NCI-H2029 treated with DMSO at 0.1 percent for 48 hours (cell line): ENCODE measurements at regions not wholly inside any gene's neighbourhood (a gene's known extent, or its start where the extent isn't known, plus 50 kb on each side); places are given as distances from the start of the nearest gene placed in this dataset.
A peak's percentile ranks its signal among the peaks of the same experiment; 100 is the strongest.

Source experiments
- DNase-seq: peaks from one replicate; lab custom pipeline; 2025; lab: John Stamatoyannopoulos, UW

GRCh38 chr3:34988296-34988695, 651.0 kb upstream of the ARPP21 start:
- DNase-seq = no peak

GRCh38 chr3:34995796-34996430, 643.4 kb upstream of the ARPP21 start:
- DNase-seq = no peak

DNA sequence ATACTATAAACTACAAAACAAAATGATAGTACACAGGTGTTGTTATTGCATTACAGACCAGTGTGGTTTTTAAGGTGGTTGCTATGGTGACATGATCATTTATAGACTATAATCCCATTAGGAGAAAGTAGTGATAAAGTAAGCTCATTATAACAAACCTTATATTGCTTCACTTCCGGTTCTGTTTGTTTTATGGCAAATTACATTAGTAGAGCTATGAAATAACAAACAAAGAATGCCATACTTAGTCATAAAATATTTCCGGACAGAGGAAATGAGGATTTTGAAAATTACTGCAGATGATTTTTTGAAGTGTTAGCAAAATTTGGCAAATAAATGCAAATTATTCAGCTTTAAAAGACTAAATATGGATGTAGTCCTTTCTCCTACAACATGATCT, 640.4 kb upstream of the ARPP21 start:
- DNase-seq = no peak

- no peak for DNase-seq
Measured at GRCh38 chr3:35012214-35012613, 627.1 kb upstream of the ARPP21 start.

DNA sequence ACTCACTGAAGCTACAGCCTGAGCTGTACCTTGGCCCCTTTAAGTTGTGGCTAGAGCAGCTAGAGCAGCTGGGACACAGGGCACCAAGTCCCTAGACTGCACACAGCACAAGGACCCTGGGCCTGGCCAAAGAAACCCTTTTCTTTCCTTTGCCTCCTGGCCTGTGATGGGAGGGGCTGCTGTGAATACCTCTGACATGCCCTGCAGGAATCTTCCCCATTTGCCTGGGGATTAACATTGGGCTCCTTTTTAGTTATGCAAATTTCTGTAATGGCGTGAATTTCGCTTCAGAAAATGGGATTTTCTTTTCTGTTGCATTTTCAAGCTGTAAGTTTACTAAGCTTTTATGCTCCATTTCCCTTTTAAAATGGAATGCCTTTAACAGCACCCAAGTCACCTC, 611.2 kb upstream of the ARPP21 start:
- DNase-seq = no peak

- peak; percentile 95 for DNase-seq
Measured at GRCh38 chr3:35042210-35042991, 596.9 kb upstream of the ARPP21 start.

DNA sequence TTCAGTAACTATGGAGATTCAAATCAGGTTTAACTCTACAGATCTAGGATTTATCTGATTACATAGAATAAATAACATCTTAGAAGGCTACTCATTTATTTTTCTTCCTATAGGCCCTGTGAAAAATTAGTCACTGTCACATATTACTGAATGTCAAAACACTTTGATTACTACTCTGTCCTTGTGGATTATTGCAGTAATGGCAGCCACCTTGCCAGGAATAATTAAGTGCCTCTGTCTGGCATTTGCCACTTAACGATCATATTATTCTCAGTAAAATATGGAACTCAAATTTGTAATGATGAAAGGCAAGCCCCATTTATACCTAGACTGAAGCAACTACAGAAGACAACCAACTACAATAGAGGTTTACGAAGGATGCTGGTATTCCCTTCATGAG, 596.3 kb upstream of the ARPP21 start:
- no peak for DNase-seq

DNA sequence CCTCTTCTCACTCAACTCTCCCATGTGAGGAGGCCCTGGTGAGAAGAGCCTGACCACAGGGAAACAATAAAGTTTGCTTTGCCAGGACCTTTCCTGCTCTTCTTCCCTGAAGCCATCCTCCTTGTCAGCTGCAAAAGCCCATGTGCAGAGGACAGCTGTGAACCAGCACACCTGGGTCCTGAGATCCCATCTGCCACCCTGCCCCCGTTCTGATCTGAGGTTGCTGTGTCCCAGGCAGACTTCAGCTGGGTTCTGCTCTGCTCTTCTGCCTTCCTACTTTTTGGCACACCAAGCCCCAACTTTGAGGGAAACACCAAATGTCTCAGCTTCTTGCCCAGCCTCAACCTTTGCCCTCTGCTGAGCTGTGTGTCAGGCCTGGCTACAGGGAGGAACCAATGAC, 595.1 kb upstream of the ARPP21 start:
- no peak for DNase-seq

- DNase-seq = no peak
Measured at GRCh38 chr3:35045118-35045517, 594.2 kb upstream of the ARPP21 start.

DNA sequence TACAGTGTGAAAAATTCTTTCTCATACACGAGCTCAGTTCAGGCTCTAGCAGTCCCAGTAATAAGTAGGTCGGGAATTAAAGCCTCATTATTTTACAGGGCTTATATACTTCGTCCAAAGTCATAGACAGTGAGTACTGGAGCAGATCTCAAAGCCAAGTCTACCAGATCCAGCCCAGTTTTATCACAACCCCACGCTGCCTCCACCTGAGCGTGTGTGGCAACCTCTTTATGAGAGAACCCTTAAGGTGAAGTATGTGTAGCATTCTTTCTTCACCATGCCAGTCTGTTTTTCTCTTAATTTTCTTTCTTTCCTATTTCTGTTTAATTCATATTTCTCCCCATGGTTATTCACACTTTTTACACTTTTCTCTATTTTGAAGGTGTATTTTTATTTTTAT, 574.6 kb upstream of the ARPP21 start:
- no peak for DNase-seq

- DNase-seq = no peak
Measured at GRCh38 chr3:35065891-35066290, 573.4 kb upstream of the ARPP21 start.

DNA sequence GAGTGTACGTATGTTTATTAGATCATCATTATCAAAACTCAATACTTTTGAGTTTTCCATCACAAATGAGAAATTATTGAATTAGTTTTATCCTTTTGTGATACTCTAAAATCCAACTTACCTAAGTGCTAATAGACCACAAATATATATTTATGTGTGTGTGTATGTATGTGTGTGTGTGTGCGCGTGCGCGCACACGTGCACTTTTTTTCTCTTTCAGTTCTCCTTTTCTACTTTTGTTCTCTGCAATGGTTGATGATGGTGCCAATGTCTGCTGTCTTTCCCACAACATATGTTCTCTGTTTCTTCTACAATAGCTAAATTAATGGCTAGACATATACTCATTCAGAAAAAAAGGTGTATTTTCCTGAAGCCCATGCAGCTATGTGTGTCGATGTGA, 571.6 kb upstream of the ARPP21 start:
- no peak for DNase-seq

GRCh38 chr3:35070088-35070487, 569.2 kb upstream of the ARPP21 start:
- no peak for DNase-seq

DNA sequence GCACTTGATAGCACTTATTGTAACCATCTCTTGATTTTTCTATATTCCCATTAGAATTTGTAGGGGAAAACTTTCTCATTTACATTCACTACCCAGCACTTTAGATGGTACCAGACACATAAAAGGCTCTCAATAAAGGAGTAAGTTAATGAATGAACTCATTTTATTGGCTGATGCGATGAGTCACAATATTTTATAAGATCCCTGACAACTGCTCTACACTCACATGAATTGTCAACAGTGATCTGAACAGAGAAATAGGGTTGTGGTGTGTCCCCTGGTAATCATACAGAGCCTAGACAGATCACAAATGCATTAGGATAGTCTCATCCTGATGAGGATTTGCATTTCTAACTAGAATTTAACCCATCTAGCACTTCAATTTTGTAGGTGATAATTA, 567.6 kb upstream of the ARPP21 start:
- no peak for DNase-seq

DNA sequence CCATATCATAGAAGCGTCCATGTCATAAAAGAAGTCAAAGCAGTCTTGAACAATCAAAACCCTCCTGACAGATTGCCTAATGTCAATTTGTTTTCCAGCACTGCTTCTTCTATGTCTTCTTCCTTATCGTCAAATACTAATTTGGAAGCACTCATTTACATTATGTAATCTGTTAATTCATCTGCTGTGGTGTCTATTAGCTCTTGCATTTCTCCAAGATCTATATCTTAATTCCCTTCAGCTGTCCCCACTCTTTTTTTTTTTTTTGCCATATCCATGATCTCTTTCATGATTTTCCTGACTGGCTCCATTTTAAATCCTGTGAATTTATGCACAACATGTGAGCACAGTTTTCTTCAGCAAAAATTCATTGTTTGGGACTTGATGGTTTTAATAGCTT, 560.5 kb upstream of the ARPP21 start:
- no peak for DNase-seq

GRCh38 chr3:35079403-35079802, 559.9 kb upstream of the ARPP21 start:
- no peak for DNase-seq

DNA sequence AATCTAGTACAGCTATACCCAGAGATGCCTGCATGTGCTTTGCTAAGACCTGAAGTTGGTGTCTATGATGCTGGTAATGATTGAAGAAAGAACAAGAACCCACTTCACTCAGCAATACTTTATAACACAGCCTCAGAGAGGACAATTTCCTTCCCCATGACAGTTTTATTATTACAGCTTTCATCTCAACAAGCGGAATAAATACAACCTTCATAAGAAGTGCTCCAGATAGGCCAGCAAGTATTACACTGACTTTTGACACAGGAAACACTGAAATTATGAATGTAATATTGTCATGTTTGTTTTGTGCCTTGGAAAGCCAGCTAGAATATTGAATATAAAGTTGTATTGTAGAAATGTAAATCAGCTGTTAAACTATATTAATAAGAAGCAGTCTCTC, 557.4 kb upstream of the ARPP21 start:
- DNase-seq = no peak

DNA sequence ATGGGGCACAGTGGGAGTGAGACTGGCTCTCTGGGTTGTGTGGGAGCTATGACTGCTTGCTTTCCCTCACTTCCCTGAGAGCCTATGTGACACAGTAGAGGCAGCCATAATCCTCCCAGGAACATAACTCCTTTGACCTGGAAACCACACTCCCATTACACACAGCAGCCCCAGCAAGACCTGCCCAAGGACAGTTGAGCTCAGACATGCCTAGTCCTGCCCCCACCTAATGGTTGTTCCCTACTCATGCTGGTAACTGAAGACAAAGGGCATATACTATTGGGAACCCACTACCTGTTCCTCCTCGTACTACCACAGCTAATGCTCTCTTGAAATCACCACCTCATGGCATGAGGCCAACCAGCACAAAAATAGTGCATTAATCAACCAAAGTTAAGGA, 550.4 kb upstream of the ARPP21 start:
- DNase-seq = no peak

DNA sequence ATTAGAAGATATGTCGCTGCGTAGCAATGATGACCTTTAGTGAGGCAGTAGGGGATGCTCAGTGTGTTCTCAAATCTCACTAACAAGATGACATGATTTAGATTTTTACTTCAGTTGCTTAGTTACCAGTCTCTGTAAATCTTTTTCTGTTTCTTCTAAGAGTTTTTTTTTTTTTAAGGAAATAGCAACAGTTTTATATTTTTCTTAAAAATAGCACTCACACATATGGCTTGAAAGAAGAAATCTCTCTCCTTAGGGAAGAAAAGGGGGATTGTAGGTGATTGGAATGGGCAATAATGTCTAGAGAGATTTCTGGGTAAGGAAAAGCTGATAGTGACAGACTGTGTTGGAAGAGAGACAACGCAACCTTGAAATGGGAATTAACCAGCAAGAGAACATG, 524.6 kb upstream of the ARPP21 start:
- no peak for DNase-seq

- DNase-seq = no peak
Measured at GRCh38 chr3:35120026-35120425, 519.3 kb upstream of the ARPP21 start.

- DNase-seq = no peak
Measured at GRCh38 chr3:35137612-35138011, 501.7 kb upstream of the ARPP21 start.

DNA sequence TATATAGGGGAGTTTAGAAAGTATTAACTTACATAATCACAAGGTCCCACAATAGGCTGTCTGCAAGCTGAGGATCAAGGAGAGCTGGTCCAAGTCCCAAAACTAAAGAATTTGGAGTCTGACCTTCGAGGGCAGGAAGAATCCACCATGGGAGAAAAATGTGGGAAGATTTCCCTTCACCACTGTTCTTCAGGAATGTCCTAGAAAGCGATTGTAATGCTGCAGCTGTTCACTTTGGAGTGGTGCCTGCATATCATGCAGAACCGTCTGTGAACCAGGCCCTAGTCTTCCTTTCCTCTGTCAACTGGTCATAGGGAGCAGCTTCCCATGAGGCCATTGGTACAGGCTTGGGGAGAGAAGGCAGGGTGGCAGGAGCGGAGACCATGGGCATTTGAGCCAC, 497.9 kb upstream of the ARPP21 start:
- no peak for DNase-seq

DNA sequence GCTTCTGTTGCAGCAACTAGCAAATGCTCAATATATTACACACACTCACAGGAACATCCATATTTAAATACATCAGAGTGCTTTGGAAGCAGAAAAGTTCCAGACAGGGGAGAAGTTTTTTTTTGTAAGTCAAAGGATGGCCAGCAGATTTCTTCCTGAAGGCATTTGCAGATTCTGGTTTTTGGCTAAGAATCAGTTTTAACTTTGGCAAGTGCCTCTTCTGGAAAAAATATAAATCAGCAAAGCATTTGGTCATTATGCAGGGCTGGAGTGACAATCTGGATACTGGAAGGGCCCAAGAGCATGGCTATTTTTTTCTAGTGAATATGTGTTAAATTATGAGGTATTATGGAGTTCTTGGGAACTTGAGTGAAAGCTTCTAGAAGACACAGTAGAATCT, 495.3 kb upstream of the ARPP21 start:
- DNase-seq = no peak
